ENCODE measurements at regions not wholly inside any gene's neighbourhood (a gene's known extent, or its start where the extent isn't known, plus 50 kb on each side); places are given as distances from the start of the nearest gene placed in this dataset.

- no peak for TF ChIP-seq MXI1 (conservative IDR thresholded peaks at IDR 0.05; ENCODE audit: poor library complexity, severe bottlenecking)
- TF ChIP-seq CTCF (IDR thresholded peaks at IDR 0.05; ENCODE audit: poor library complexity, severe bottlenecking), result no peak
- TF ChIP-seq RAD21 (conservative IDR thresholded peaks at IDR 0.05), result no peak
- no peak for TF ChIP-seq EZH2 (IDR thresholded peaks at IDR 0.05; ENCODE audit: borderline replicate concordance, insufficient read depth, low read length, poor library complexity, severe bottlenecking)
- TF ChIP-seq EP300 (conservative IDR thresholded peaks at IDR 0.05; ENCODE audit: poor library complexity, severe bottlenecking), result no peak
- no peak for TF ChIP-seq TAF1 (IDR thresholded peaks at IDR 0.05; ENCODE audit: low read depth)
- no peak for TF ChIP-seq SMC3 (conservative IDR thresholded peaks at IDR 0.05; ENCODE audit: poor library complexity)
- TF ChIP-seq POLR2AphosphoS5 (IDR thresholded peaks at IDR 0.05), result no peak
- no peak for TF ChIP-seq REST (IDR thresholded peaks at IDR 0.05; ENCODE audit: borderline replicate concordance)
- Histone ChIP-seq H3F3A (ENCODE audit: insufficient read depth, low read length, poor library complexity, severe bottlenecking) (no peaks in the 10 kb centered on the region), H3K9me3 (ENCODE audit: low read length) (no peaks in the 10 kb centered on the region), H3K36me3 (ENCODE audit: insufficient read depth, low read length) (no peaks in the 10 kb centered on the region), H3K9ac (ENCODE audit: low read length) (no peak overlapping the region), H2AFZ (ENCODE audit: low read depth, low read length) (no peak overlapping the region), H4K20me1 (ENCODE audit: insufficient read depth) (no peaks in the 10 kb centered on the region), H3K27me3 (ENCODE audit: insufficient read depth, low read depth, low read length) (no peaks in the 10 kb centered on the region), H3K79me2 (replicated peaks; ENCODE audit: insufficient read depth, low read length) (no peaks in the 10 kb centered on the region), H3K4me2 (ENCODE audit: low read length) (no peak overlapping the region), H3K9me2 (ENCODE audit: insufficient read depth, low read length) (no peaks in the 10 kb centered on the region), H3K27ac (ENCODE audit: low read length) (no peak overlapping the region), H3K4me3 (ENCODE audit: low read length) (no peak overlapping the region)
These were observed 712.1 kb upstream of the CHRM3 start for GRCh38 chr1:238674316-238674715.

- H3K9me3 ChIP-seq (ENCODE audit: low read length), result no peaks in the 10 kb centered on the region
- H2AFZ ChIP-seq (ENCODE audit: low read depth, low read length), result no peak overlapping the region
- no peak overlapping the region for H3K9ac ChIP-seq (ENCODE audit: low read length)
- no peak overlapping the region for H3K27ac ChIP-seq (ENCODE audit: low read length)
- no peaks in the 10 kb centered on the region for H3F3A ChIP-seq (ENCODE audit: insufficient read depth, low read length, poor library complexity, severe bottlenecking)
- no peaks in the 10 kb centered on the region for H3K27me3 ChIP-seq (ENCODE audit: insufficient read depth, low read depth, low read length)
- no peak for TF ChIP-seq TAF1 (IDR thresholded peaks at IDR 0.05; ENCODE audit: low read depth)
- no peak for TF ChIP-seq EP300 (conservative IDR thresholded peaks at IDR 0.05; ENCODE audit: poor library complexity, severe bottlenecking)
- TF ChIP-seq RAD21 (conservative IDR thresholded peaks at IDR 0.05), result no peak
- TF ChIP-seq POLR2AphosphoS5 (IDR thresholded peaks at IDR 0.05), result no peak
- TF ChIP-seq EZH2 (IDR thresholded peaks at IDR 0.05; ENCODE audit: borderline replicate concordance, insufficient read depth, low read length, poor library complexity, severe bottlenecking), result no peak
- no peak for TF ChIP-seq MXI1 (conservative IDR thresholded peaks at IDR 0.05; ENCODE audit: poor library complexity, severe bottlenecking)
- TF ChIP-seq REST (IDR thresholded peaks at IDR 0.05; ENCODE audit: borderline replicate concordance), result no peak
- no peak for TF ChIP-seq CTCF (IDR thresholded peaks at IDR 0.05; ENCODE audit: poor library complexity, severe bottlenecking)
- no peak for TF ChIP-seq SMC3 (conservative IDR thresholded peaks at IDR 0.05; ENCODE audit: poor library complexity)
- no peaks in the 10 kb centered on the region for H3K36me3 ChIP-seq (ENCODE audit: insufficient read depth, low read length)
- no peak overlapping the region for H3K4me2 ChIP-seq (ENCODE audit: low read length)
- no peaks in the 10 kb centered on the region for H4K20me1 ChIP-seq (ENCODE audit: insufficient read depth)
- H3K79me2 ChIP-seq (replicated peaks; ENCODE audit: insufficient read depth, low read length), result no peaks in the 10 kb centered on the region
- no peak overlapping the region for H3K4me3 ChIP-seq (ENCODE audit: low read length)
- no peaks in the 10 kb centered on the region for H3K9me2 ChIP-seq (ENCODE audit: insufficient read depth, low read length)
These were observed 712.8 kb upstream of the CHRM3 start for GRCh38 chr1:238673561-238673960.

Measured in neural cell (in vitro differentiated cells).